ENCODE measurements at regions not wholly inside any gene's neighbourhood (a gene's known extent, or its start where the extent isn't known, plus 50 kb on each side); places are given as distances from the start of the nearest gene placed in this dataset.

- TF ChIP-seq POLR2A (IDR thresholded peaks at IDR 0.05) (no peak), CTCF (IDR thresholded peaks at IDR 0.05) (no peak)
Observed at GRCh38 chr17:11105141-11105540, 135.9 kb upstream of the SHISA6 start.

All from Peyer's patch (tissue), 4 donors.